ENCODE measurements at regions not wholly inside any gene's neighbourhood (a gene's known extent, or its start where the extent isn't known, plus 50 kb on each side); places are given as distances from the start of the nearest gene placed in this dataset.

- no peak for TF ChIP-seq CTCF (conservative IDR thresholded peaks at IDR 0.05)
Observed at GRCh38 chr7:110246118-110246517, 844.8 kb upstream of the LRRN3 start.

DNA sequence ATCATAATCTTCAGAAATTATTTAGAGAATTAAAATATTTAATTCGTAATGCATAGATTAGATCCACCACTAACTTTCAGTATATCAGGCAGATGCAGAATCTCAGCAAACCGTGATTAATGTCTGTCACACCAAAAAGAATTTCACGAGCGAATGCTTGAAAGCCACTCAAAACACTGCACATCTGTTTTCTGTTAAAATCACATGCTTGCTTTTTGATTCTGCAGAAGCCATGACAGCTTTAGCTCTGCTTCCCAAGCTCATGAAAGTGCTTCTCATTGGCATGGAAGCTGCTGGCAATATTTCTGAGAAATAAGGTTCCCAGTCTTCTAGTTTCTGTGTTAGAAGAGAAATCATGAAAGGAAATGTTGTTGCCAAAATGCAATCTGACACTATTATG, 837.8 kb upstream of the LRRN3 start:
- no peak overlapping the region for H3K27ac ChIP-seq
- no peak for TF ChIP-seq CTCF (conservative IDR thresholded peaks at IDR 0.05)

More at GRCh38 chr7:110246118-110246517, 844.8 kb upstream of the LRRN3 start:
- no peak overlapping the region for H3K27ac ChIP-seq

- H3K27ac ChIP-seq, result no peak overlapping the region
- no peak for TF ChIP-seq CTCF (conservative IDR thresholded peaks at IDR 0.05)
Observed at GRCh38 chr7:110257673-110258072, 833.3 kb upstream of the LRRN3 start.

DNA sequence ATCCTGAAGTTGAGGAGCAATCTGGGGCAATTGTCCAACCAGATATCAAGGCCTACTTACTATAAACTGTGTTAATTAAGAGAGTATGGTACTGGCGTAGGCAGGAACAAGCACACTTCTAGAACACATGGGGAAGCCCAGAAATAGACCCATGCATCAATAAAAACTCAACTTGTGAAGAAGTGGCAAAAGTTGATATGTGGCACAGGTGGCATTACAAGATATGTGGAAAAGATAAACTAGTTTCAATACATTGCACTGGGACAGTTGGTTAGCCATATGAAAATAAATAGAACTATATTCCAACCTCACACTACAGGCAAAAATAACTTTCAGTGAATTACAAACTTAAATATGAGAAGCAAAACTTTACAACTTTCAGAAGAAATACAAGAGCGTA, 828.7 kb upstream of the LRRN3 start:
- H3K27ac ChIP-seq, result no peak overlapping the region
- TF ChIP-seq CTCF (conservative IDR thresholded peaks at IDR 0.05), result no peak

DNA sequence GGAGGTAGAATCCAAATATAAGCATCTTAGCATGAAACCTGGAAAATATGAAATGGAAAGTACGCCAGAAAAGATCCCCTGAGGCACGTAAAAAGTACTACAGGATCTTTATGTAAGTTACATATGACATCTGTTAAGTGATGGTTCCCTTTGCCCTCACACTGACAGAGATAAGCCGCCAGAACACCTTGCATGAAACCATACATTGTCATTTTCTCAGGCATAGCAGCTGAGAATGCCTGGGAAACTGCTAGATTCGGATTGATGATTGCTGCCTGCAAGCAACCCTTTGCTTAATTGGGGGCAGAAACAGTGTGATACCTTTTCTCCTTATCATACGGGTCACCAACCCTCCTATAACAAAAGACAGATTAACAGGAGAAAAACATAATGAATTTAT, 826.6 kb upstream of the LRRN3 start:
- H3K27ac ChIP-seq, result no peak overlapping the region
- no peak for TF ChIP-seq CTCF (conservative IDR thresholded peaks at IDR 0.05)

GRCh38 chr7:110281362-110281761, 809.6 kb upstream of the LRRN3 start:
- no peak for TF ChIP-seq CTCF (conservative IDR thresholded peaks at IDR 0.05)
- no peak overlapping the region for H3K27ac ChIP-seq

- no peak overlapping the region; the same call in 1 of the 2 replicates for H3K27ac ChIP-seq
- TF ChIP-seq CTCF (conservative IDR thresholded peaks at IDR 0.05), result no peak
Observed at GRCh38 chr7:110283056-110283455, 807.9 kb upstream of the LRRN3 start.

- no peak overlapping the region for H3K27ac ChIP-seq
- no peak for TF ChIP-seq CTCF (conservative IDR thresholded peaks at IDR 0.05)
Observed at GRCh38 chr7:110291430-110291829, 799.5 kb upstream of the LRRN3 start.

Data from VCaP (cell line).